NCI-H1092 treated with DMSO at 0.1 percent for 48 hours (cell line): ENCODE measurements at regions not wholly inside any gene's neighbourhood (a gene's known extent, or its start where the extent isn't known, plus 50 kb on each side); places are given as distances from the start of the nearest gene placed in this dataset.

Experiments used
- DNase-seq: peaks from one replicate; lab custom pipeline; 2025; lab: John Stamatoyannopoulos, UW

DNA sequence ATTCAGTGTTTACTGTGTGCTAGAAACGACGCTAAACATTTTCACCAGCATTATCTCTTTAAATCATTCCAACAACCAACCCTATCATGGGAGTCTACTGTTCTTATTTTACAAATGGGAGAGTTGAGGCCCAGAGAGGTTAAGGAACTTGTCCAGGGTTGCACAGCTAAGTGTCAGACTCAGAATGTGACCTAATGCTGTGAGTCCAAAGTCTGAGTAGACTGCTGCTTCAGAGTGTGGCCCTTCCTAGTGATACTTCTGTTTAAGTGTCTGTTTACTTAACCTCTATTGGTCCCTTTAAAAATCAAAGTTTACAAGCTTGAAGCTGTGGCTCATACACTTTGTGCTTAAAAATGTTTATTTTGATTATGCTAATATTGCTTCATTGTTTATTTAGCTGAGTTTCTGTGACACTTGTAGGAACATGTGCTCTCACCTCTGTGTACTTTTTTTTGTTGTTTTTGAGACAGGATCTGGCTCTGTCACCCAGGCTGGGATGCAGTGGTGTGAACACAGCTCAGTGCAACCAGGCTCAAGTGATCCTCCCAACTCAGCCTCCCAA lies 84.4 kb upstream of the SYPL1 start:
- no peak for DNase-seq

DNA sequence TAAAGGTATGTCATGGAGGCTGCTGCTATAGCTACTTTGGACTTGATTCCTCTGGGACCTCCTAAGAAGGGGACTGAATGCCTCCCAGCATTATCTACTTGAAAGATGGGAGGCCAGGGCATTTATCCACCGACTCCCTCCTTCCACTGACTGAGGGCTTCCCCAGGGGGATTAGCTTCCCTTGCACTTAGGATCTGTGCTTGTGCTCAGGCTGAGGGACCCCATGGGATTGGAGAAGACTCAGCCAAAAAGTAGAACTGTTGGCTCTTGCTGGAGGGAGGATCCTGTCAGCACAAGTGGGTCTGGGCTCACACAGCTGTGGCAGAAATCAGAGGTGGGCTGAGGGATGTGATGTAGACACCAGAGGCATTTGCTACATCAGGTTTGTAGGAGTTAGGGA lies 81.5 kb upstream of the SYPL1 start:
- DNase-seq, result no peak

DNA sequence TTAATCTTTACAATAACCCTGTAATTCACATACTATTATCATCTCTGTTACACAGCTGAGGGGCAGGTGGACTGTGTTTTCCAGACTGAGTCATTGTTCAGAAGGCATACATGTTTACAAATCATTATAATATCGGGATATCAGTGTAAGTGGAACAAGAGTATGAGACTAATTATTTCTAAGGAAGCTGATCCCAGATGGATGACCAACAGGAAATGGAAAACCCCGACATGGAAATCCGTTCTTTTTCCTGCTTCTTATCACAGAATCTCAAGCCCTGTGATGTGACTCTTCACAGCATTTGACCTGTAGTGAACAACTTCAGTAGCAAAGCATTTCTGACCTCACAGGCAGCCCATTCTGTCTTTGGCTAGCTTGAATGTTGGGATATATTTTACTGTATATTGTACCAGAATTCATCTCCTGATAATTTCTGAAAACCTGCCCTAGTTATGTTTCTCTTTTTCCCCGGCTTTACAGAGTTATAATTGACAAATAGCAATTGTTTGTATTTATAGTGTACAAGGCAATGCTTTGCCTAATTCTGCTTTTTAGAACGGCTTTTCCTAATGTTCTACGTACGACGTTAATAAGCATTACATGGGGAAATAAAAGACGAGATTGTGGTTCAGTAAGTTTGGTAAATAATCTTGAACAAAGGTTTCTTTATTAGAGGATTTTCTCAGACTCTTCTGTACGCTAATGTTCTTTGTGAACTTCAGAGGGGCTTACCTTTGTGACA lies 78.6 kb upstream of the SYPL1 start:
- DNase-seq, result no peak

DNA sequence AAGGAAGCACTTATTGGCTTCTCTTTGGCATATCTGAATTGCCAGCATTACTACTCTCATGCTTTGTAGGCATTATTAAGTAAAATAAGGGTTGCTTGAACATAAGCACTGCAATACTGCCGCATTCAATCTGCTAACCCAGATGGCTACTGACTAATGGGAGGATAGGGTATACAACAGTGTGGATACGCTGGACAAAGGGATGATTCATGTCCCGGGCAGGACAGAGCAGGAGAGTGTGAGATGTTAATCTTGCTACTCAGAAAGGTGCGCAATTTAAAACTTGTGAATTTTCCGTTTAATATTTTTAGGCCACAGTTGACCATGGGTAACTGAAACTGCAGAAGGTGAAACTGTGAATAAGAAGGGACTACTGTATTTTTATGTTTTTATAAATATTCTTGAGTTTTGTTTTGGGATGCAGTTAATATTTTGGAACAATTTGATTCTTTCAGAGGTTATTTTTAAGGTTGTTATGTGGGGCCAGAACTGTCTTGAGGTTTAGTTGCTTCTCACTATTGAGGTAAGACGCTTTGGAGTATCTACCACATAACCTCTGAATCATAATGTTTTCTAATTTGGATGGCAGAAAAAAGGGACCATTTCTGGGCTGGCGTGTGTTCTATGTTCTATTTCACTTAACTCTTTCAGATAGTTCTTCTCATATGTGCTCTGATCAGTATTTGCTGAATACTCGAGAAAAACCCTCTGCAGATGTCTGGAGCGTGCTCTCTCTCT lies 75.7 kb upstream of the SYPL1 start:
- DNase-seq, result no peak

DNA sequence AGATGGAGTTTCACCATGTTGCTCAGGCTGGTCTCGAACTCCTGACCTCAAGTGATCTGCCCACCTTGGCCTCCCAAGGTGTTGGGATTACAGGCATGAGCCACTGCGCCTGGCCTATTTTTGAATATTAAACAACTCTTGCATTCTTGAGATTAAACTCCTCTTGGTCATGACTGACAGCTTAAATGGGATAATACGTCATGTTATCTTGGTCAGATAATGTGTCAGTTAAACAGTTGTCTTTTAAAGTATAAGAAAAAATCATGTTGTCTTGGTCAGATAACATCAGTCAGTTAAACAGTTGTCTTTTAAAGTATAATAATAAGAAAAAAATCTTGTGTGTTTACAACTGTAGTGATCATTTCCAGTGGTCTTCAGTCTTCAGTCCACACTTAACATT lies 73.6 kb upstream of the SYPL1 start:
- DNase-seq, result no peak

DNA sequence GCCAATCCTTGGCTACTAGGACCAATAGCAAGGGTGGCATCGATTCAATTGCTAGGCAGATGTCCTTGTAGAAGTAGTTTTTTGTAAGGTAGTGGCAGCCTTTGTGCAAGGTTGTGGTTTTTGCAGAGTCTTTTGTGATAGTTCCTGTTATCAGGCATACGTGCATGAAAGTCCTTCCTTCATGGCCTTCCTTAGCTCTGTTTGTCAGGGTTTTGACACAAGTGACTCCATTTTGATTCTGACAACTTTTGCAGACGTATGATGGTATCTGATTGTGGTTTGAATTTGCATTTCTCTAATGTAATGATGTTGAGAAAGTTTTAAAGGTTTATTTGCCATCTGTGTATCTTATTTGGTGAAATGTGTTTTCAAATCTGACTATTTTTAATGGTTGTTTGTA lies 71.8 kb upstream of the SYPL1 start:
- DNase-seq, result no peak

DNA sequence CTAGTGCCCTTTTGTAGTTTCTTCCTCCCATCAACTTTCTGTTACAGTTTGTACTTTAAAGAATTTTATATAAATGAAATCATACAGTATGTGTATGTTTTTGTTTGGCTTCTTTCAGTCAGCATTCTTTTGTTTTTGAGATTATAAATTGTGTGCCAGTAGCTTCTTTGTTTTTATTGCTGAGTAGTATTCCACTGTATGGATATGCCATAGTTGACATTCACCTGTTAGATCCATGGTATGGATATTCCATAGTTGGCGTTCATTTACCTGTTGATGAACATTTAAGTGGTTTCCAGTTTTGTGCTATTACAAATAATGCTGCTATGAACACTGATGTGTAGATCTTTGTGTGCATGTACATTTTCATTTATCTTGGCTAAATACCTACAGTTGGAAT lies 70.8 kb upstream of the SYPL1 start:
- DNase-seq, result no peak

DNA sequence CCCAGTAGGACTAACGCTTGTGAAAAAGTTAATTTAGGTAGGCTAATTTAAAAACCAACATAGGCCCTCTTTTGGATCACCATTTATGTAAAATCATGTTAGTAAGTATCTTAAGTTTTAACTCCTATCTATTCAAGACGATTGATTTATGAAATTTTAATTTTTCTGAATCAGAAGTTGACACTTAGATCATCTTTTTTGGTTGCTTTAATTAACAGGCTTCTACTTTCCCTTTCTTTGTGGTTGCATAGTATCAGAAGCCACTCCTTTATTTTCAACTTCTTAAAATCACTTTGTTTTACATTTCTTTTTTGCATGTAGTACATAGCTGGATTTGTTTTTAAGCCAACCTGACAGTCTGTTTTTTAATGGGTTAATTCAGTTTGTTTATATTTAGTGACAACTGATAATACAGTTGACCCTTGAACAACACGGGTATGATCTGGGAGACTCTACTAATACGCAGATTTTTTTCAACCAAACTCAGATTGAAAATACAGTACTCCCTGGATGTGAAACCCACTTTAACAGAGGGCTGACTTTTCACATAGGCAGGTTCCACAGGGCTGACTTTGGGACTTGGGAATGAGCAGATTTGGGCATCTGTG lies 69.7 kb upstream of the SYPL1 start:
- no peak for DNase-seq

DNA sequence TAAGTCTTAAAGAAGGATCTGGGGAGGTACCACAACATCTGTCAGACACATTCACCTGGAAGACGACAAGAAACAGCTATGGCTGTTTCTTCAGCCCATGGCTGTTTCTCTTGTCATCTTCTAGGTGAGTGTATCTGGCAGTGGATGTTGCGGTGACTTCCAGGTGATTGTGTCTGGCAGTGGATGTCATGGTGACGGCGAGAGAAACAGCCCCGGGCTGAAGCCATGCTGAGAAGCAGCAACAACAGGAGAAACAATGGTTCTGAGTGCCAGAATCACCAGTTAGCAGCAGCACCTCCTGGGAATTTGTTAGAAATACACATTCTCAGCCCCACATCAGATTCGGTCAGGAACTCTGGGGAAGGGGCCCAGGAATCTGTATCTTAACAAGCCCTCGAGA lies 68.6 kb upstream of the SYPL1 start:
- DNase-seq, result no peak

DNA sequence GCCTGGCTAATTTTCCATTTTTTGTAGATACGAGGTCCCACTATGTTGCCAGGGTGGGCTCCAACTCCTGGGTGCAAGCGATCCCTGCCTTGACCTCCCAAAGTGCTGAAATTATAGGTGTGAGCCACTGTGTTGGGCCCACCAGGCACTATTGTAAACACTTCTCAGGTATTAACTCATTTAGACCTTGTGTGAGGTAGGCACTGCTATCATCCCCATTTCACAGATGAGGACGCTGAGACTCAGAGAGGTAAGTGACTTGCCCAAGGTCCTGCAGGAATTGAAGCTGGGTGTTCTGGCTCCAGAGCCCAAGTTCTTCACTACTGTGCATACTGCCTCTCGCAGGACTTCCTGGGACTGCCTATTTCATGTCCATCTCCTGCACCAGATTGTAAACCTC lies 67.1 kb upstream of the SYPL1 start:
- DNase-seq, result no peak

DNA sequence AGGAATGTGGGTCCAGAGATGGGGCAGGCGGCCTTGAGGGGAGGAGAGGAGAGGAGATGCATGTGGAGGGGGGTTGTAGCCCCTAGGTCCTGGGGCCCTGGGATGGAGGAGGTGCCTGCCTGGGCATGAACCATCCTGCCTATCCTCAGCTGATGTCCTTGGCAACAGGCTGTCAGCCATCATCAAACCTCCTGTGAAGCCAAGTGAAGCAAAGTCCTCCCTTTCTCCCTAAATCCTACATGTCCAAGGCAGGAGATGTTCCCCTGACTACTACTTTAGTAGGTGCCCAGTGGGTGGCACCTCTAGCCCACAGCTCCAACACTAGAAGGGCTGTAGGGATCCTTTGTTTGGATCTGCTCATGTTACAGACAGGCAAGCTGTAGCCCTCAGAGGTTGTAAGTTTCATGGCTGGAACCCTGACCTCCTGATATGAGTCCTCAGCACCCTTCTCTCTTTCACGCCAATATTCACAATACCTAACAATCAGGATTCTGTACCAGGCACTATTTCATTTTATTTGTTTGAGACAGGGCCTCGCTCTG lies 66.6 kb upstream of the SYPL1 start:
- peak; percentile 23 for DNase-seq

DNA sequence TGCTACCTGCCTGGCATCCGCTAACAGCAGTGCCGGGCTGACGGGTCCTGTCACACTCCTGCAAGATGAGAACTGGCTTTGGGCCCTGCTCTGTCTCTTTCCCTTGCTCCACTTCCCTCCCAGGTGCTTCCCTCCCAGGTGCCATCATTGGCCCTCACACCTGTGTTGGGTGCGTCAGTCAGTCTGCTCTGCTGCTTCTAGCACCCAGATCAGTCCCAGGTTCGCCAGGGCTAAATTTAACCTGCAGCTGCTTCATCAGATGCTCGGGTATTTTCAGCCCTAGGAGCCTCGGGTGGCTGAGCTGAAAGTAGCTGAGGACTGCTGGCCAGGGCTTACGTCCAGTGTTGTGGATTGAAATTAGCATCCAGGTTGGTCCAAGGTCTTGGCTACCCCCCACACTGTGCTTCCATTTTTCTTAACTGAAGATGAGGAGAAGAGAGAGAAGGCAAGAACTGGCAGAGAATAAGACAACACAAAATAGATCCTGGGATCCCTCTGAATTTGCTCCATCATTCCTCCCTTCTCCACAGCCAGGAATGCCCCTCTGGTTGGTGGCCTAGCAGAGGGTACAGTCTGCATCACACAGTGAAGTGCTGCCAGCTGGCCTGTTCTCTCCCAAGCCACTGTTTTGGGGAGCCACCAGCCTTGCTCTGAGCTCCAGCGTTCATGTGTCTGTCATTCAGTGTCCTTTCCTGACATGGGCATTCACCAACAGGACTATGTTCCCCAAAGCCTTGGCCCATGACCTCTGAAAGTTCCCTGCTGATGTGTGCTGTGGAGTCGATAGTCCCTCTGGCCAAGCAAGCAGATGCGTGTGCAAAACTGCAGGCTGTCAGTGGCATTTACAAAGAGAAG lies 65.9 kb upstream of the SYPL1 start:
- DNase-seq, result no peak

DNA sequence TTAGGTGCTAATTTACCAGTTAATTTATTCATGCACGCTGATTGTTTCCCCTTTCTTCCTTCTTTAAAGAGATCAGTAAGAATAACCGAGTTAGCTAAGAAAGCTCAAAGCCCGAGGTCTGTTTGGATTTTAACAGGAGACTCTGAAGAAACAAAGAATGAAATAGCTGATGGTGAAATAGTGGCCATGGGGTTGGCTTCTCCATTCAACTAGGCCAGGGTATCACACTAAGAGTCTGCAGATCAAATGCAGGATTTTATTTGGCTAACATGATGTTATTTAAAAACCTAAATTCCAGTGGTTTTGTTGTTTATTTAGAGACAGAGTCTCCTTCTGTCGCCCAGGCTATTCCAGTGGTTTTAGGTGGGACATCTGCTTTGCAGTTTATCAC lies 65.2 kb upstream of the SYPL1 start:
- DNase-seq, result no peak

DNA sequence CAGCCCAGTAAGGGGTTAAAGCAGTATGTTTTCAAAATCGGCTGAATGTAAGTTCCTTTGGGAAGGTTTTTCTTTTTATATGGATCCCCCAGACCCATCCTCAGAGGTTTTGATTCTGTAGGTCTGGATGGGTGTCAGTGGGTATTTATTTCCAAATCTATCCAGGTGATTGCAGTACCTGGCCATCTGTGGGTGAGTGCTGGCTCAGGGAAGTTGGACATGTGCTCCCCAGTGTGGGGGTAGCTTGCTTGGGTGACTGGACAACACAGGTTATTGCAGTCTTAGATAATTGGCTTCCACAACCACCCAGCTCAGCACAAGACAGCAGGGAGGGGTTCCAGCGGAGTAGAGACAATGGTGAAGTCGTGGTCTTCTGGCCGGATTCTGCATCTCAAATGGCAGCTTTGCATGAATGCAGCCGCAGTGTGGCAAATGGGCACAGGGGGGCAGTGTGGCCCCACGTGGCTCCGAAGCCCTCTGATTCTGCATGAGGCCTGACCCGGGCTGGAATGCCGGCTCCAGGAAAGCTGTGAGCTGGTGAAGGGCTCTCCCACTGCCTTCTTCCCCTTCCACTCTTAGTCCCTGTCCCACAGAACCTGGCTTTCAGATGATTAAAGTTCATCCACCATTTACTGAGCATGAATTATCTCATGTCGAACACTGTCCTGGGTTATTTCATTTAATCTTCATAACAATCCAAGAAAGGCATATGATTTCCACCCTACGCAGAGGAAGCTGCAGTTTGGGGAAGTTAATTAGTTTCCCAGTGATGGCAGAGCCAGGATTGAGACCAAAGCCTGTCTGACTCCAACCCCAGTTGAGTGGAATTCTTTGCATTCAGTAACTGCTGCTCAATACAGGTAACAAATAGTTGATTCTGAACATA lies 64.5 kb upstream of the SYPL1 start:
- DNase-seq, result peak; percentile 64

DNA sequence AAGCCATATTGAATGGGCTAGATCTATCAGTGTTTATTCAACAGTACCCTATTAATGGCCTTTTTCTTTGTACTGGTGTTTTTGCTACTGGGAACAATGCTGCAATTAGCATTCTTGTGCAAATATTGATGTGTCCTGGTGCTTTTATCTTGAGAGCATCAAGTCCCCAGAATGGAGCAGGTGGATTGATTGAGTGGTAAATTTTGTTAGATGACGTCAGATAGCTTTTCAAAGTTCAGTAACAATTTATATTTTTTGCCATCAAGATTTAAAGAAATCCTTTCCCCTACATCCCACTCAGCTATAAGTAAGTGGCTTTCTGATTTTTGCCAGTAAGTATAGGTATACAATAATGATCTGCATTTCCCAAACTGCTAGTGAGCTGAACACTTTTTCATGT lies 63.4 kb upstream of the SYPL1 start:
- peak; percentile 10 for DNase-seq

DNA sequence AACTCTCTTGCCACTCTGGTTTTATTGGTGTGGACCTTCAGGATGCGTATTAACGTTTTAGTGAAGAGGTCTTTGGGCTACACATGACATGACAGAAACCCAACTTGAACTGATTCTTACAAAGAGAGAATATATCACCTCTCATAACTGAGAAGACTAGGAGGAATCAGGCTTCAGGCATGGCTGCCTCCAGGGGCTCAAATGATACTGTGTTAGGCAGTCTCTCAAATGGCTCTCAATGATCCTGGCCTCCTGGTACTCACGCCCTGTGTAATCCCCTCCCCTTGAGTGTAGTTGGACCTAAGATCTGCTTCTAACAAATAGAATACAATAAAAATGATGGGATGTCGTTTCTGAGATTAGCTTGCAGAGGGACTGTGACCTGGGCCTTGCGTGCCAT lies 58.5 kb upstream of the SYPL1 start:
- DNase-seq, result no peak

DNA sequence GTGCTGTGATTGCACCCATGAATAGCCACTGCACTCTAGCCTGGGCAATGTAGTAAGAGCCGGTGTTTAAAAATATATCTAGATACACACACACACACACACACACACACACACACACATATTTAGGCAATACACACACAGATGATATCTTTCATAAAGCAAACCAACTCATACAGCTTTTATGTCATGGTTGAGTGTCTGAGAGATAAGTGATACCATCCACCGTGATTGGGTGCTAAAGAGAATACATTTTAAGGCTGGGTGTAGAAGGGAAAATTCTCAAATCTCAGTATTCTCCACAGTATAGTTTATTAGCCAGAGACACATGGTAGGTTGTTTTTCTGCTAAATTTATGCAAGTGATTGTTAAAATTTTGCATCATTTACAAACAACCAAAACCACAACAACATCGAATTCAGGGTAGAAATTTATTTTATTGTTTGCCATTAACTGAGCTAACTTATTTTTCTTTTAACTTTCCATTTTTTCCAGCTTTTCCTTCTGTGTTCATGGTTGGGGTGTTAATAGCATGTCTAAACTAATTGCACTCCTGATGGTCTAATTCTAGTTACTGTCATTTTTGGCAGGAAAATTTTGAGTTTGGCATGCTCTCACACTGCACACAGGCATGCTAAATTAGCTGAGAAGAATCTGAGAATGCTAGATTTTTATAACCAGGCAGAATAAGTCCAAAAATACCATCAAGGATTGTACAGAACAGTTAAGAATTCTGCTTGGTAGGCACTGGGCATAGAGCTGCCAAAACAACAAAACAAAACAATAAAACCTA lies 57.9 kb upstream of the SYPL1 start:
- DNase-seq, result no peak

DNA sequence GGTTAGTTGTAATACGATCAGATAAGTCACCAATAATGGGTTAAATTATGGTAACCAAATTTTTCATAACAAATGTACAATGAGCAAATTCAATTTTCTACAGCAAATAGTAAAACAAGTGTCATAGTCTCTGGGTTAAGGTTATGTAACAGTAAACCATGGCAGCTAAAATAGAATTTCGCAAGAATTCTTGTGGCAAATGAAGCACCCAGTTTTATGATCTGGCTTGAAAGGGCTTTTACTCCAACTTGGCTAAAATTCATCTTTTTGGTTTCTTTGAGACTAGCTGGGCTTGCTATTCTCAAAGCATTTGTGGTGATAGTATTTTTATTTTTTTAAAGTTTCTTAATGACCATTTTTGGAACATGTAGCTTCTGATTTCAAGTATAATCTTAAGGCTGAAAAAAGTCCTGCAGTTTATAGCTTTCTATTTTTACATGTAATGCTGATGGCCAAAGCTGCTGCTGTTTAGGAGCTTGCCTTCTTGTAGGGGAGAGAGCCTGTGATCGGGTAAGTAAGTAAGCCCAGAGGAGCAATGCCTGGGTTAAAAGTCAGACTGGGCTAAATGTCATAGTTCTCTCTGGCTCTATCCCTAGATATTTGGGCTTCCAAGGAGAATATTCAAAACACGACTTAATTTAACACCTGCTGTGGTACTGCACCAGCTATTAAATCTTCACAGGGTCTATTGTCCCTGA lies 55.5 kb upstream of the SYPL1 start:
- DNase-seq, result no peak

DNA sequence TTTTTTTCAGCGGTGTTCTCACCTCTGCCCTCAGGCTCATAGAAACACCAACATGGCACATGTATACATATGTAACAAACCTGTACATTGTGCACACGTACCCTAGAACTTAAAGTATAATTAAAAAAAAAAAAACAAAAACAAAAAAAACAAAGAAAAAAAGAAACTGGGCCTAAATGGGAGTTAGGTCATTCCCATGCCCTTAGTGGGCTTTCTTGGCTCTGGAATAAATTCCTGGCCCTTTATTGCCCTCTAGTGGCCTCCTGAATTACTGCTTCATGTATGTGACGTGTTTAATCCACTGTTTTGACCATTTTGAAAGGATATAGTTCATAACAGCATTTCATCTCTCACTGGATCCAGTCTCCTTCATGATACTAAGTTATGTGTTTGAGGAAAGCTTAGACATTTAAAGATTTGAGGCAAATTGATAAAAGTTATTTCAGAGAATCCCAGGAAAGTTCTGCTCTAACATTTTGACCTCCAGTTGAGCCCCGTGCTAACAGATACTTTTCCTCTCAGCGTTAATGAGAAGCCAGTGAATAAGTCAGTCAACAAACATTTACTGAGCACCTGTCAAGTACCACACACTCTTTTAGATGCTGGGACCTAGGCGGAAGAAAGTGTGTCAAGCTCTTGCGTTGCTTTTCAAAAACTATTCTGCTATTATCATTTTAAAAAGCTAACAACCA lies 54.7 kb upstream of the SYPL1 start:
- peak; percentile 75 for DNase-seq
